ENCODE measurements at regions not wholly inside any gene's neighbourhood (a gene's known extent, or its start where the extent isn't known, plus 50 kb on each side); places are given as distances from the start of the nearest gene placed in this dataset.

- DNase-seq: no peak
Measured at GRCh38 chr10:117638200-117638599, 95.7 kb downstream of the EMX2 start.

GRCh38 chr10:117638664-117639200 lies 96.2 kb downstream of the EMX2 start:
- DNase-seq: no peak

GRCh38 chr10:117640406-117640805 lies 97.9 kb downstream of the EMX2 start:
- no peak for DNase-seq

- DNase-seq: no peak
Measured at GRCh38 chr10:117646718-117647117, 104.2 kb downstream of the EMX2 start.

GRCh38 chr10:117647306-117647705 lies 104.8 kb downstream of the EMX2 start:
- DNase-seq: no peak

GRCh38 chr10:117651121-117651520 lies 108.6 kb downstream of the EMX2 start:
- no peak for DNase-seq

- DNase-seq: no peak
Measured at GRCh38 chr10:117652228-117653169, 110.0 kb downstream of the EMX2 start.

- DNase-seq: peak in 1 of 5 experiments; percentile 97
Measured at GRCh38 chr10:117653170-117653515, 110.6 kb downstream of the EMX2 start.

- peak in 1 of 5 experiments; percentile 22 for DNase-seq
Measured at GRCh38 chr10:117654105-117654504, 111.6 kb downstream of the EMX2 start.

GRCh38 chr10:117656385-117657367 lies 114.1 kb downstream of the EMX2 start:
- DNase-seq: peak in 1 of 5 experiments; percentile 74

GRCh38 chr10:117661316-117661715 lies 118.8 kb downstream of the EMX2 start:
- no peak for DNase-seq

GRCh38 chr10:117662126-117662525 lies 119.6 kb downstream of the EMX2 start:
- no peak for DNase-seq

- no peak for DNase-seq
Measured at GRCh38 chr10:117662751-117663540, 120.4 kb downstream of the EMX2 start.

- DNase-seq: peak in 1 of 5 experiments; percentile 84
Measured at GRCh38 chr10:117663750-117664149, 121.2 kb downstream of the EMX2 start.

GRCh38 chr10:117664288-117664687 lies 121.7 kb downstream of the EMX2 start:
- DNase-seq: no peak

GRCh38 chr10:117666166-117666565 lies 123.6 kb downstream of the EMX2 start:
- no peak for DNase-seq

- DNase-seq: no peak
Measured at GRCh38 chr10:117666965-117667364, 124.4 kb downstream of the EMX2 start.

- no peak for DNase-seq
Measured at GRCh38 chr10:117667831-117668230, 125.3 kb downstream of the EMX2 start.

GRCh38 chr10:117668327-117669008 lies 125.9 kb downstream of the EMX2 start:
- no peak for DNase-seq

- no peak for DNase-seq
Measured at GRCh38 chr10:117669122-117669521, 126.6 kb downstream of the EMX2 start.

GRCh38 chr10:117670116-117670904 lies 127.8 kb downstream of the EMX2 start:
- no peak for DNase-seq
